A549 (cell line): ENCODE measurements at regions not wholly inside any gene's neighbourhood (a gene's known extent, or its start where the extent isn't known, plus 50 kb on each side); places are given as distances from the start of the nearest gene placed in this dataset.

ENCODE experiments used
- BHLHE40 ChIP-seq: IDR thresholded peaks from 2 replicates; pipeline ENCODE4 v1.6.1; 2012; ENCODE audit warnings: low read depth, low read length, inconsistent platforms
- CEBPB ChIP-seq, 2 experiments: fragments of >200 bp in 1 of 2; sonication (Bioruptor Twin) in 1 of 2; formaldehyde crosslinking in 1 of 2; IDR thresholded peaks; 2 replicates each; pipeline ENCODE4 v1.6.1; 2012 to 2016
- EP300 ChIP-seq, 2 experiments: fragments of >200 bp; sonication (Bioruptor Twin); formaldehyde crosslinking; IDR thresholded peaks; 2 replicates in 1 of 2; 3 replicates in 1 of 2; pipeline ENCODE4 v1.6.1; 2016 to 2017
- JUNB ChIP-seq: fragments of >200 bp; sonication (Bioruptor Twin); formaldehyde crosslinking; IDR thresholded peaks from 2 replicates; pipeline ENCODE4 v1.6.1; 2016
- MAZ ChIP-seq: fragments of 150-350 bp; IDR thresholded peaks from 2 replicates; pipeline ENCODE4 v1.6.1; 2014; ENCODE audit warnings: antibody characterized with exemption, low read depth, low read length, borderline replicate concordance
- NFE2L2 ChIP-seq: fragments of 150-350 bp; conservative IDR thresholded peaks from 2 replicates; pipeline ENCODE4 v1.6.1; 2014; ENCODE audit warnings: low read length
- POLR2A ChIP-seq: IDR thresholded peaks from 2 replicates; pipeline ENCODE4 v1.6.1; 2012; ENCODE audit warnings: mild to moderate bottlenecking, low read length
- POLR2AphosphoS2 ChIP-seq: conservative IDR thresholded peaks from 2 replicates; pipeline ENCODE4 v1.6.1; 2012; ENCODE audit warnings: low read length, improper control_type of control experiment, inconsistent platforms
- SREBF2 ChIP-seq: fragments of 450-650 bp; IDR thresholded peaks from 2 replicates; pipeline ENCODE4 v1.6.1; 2014; ENCODE audit warnings: mild to moderate bottlenecking, moderate library complexity
- TP53 ChIP-seq: fragments of 250-450 bp; sonication (Bioruptor Pico); IDR thresholded peaks from 2 replicates; pipeline ENCODE4 v1.5.0; 2021; ENCODE audit warnings: mild to moderate bottlenecking, moderate library complexity
- TF ChIP-seq, protein P1 (sequence below): fragments of >200 bp; sonication (Bioruptor Twin); formaldehyde crosslinking; IDR thresholded peaks from 3 replicates; pipeline ENCODE4 v1.5.1; 2016
- TF ChIP-seq, protein P2 (sequence below): IDR thresholded peaks from 2 replicates; pipeline ENCODE4 v1.6.1; 2012; ENCODE audit warnings: low read depth, borderline replicate concordance
- TF ChIP-seq, protein P3 (sequence below): fragments of 450-650 bp; IDR thresholded peaks from 2 replicates; pipeline ENCODE4 v1.6.1; 2014; ENCODE audit warnings: antibody characterized with exemption

DNA sequence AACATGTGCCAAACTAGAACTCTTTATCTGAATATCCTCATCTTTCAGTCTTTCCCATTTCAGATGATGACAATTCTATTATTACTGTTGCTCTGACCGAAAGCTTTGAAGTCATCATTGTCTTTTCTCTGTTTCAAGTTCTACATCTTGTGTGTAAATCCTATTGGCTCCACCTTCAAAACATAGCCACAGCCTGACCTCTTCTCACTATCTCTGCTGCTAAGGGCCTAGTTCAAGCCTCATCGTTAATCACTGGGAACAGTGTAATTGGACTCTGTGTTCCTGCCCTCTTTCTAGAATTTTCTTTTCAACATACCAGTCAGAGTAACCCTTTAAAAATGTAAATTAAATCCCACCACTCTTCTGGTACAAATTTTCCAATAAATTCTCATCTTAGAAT is 105.1 kb downstream of the OXSM start:
- TF ChIP-seq SREBF2 (no peak), CEBPB (IDR thresholded peaks at IDR 0.05) (no peak), NFE2L2 (no peak), MAZ (no peak), POLR2A (no peak), TP53 (CRISPR knock-in tag) (no peak), JUNB (no peak), BHLHE40 (no peak), POLR2AphosphoS2 (no peak), EP300 (IDR thresholded peaks at IDR 0.05) (no peak)
- TF ChIP-seq, protein P1, sequence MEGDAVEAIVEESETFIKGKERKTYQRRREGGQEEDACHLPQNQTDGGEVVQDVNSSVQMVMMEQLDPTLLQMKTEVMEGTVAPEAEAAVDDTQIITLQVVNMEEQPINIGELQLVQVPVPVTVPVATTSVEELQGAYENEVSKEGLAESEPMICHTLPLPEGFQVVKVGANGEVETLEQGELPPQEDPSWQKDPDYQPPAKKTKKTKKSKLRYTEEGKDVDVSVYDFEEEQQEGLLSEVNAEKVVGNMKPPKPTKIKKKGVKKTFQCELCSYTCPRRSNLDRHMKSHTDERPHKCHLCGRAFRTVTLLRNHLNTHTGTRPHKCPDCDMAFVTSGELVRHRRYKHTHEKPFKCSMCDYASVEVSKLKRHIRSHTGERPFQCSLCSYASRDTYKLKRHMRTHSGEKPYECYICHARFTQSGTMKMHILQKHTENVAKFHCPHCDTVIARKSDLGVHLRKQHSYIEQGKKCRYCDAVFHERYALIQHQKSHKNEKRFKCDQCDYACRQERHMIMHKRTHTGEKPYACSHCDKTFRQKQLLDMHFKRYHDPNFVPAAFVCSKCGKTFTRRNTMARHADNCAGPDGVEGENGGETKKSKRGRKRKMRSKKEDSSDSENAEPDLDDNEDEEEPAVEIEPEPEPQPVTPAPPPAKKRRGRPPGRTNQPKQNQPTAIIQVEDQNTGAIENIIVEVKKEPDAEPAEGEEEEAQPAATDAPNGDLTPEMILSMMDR = no peak
- TF ChIP-seq, protein P2, sequence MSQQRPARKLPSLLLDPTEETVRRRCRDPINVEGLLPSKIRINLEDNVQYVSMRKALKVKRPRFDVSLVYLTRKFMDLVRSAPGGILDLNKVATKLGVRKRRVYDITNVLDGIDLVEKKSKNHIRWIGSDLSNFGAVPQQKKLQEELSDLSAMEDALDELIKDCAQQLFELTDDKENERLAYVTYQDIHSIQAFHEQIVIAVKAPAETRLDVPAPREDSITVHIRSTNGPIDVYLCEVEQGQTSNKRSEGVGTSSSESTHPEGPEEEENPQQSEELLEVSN = no peak
- TF ChIP-seq, protein P3, sequence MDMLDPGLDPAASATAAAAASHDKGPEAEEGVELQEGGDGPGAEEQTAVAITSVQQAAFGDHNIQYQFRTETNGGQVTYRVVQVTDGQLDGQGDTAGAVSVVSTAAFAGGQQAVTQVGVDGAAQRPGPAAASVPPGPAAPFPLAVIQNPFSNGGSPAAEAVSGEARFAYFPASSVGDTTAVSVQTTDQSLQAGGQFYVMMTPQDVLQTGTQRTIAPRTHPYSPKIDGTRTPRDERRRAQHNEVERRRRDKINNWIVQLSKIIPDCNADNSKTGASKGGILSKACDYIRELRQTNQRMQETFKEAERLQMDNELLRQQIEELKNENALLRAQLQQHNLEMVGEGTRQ = no peak
